ENCODE measurements at regions not wholly inside any gene's neighbourhood (a gene's known extent, or its start where the extent isn't known, plus 50 kb on each side); places are given as distances from the start of the nearest gene placed in this dataset.

DNA sequence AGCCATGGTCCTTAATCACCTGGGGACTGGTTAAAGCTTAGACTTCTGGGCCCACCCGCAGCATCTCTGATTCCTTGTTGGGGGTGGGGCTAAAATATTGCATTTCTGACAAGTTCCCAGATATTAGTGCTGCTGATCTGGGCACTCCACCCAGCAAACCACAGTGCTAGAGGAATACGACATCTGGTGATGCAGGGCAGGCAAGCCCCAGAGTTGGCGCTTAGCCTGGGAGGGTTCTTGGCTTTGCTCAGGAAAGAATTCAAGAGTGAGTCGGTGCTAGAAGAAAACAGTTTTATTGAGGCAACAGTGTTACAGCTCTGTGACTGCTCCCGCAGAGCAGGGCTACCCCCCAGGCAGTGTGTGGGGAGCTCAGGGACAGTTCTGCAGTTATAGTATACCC lies 210.7 kb downstream of the TFAP2C start:
- H3K36me3 Mint-ChIP-seq = no peaks in the 10 kb centered on the region
- ChIA-PET CTCF (no interaction called here), POLR2A (no interaction called here)
- H3K9me3 Mint-ChIP-seq = no peaks in the 10 kb centered on the region
- H3K4me3 Mint-ChIP-seq = no peak overlapping the region
- H3K27ac Mint-ChIP-seq = no peak overlapping the region
- DNase-seq = no peak
- intact Hi-C loops (cut with micrococcal nuclease) = no loop called here
- H3K27me3 Mint-ChIP-seq = no peaks in the 10 kb centered on the region
- no peaks in the 10 kb centered on the region for H3K4me1 Mint-ChIP-seq (ENCODE audit: low read depth)

DNA sequence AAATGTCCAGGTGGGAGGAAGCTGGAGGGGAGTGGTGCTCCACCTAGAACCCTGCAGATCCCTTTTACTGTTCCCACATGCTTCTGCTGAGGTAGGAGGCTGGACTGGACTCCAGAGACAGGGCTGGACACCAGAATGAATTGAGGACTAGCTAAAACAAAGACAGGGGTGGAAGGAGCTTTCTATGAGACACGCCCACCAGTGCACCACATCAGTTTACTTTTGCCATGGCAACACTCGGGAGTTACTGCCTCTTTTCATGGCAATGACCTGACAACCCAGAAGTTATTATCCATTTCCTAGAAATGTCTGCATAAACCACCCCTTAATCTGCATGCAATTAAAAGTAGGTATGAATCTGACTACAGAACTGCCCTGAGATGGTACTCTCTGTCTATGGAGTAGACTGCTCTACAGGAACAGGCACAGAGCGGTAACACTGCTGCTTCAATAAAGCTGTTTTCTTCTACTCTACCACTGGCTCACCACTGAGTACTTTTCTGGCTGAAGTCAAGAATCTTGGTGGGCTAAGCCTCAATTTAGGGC lies 211.7 kb downstream of the TFAP2C start:
- H3K4me1 Mint-ChIP-seq (ENCODE audit: low read depth) = no peaks in the 10 kb centered on the region
- H3K4me3 Mint-ChIP-seq = no peak overlapping the region
- intact Hi-C loops (cut with micrococcal nuclease) = no loop called here
- H3K27ac Mint-ChIP-seq = no peak overlapping the region
- H3K27me3 Mint-ChIP-seq = no peaks in the 10 kb centered on the region
- H3K9me3 Mint-ChIP-seq = no peaks in the 10 kb centered on the region
- H3K36me3 Mint-ChIP-seq = no peaks in the 10 kb centered on the region
- no peak for DNase-seq
- ChIA-PET POLR2A (no interaction called here), CTCF (interaction anchor here (0.7 kb wide), 1 partner anchor 44 kb away, joined by 3 read pairs; no protein-coding TSS in a partner anchor)

DNA sequence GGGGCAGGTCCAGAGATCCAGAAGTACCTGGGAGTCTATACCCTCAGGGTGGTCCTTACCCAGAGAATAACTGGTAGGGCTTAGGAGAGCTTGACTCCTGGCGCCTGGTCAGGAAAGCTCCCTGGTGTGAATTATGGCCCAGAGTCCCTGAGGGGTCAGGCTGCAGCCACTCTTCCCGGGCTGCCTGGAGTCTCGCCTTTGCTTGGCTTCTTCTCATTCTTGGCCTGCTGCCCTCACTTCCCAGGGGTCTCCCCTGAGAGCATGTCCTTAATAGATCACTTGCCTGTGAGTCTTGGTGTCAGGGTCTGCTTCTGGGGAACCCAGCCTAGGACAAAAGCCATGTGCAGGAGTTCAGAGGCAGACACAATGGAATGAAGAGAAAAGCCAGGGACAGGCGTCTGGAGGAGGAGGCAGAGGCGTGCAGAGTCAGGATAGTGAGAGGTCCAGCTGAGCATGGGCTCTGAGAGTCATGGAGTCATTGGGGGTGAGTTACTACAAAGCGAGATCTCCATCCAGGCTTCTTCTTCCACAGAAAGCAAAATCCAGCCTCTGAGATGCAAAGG lies 212.3 kb downstream of the TFAP2C start:
- no peaks in the 10 kb centered on the region for H3K36me3 Mint-ChIP-seq
- no peak overlapping the region for H3K4me3 Mint-ChIP-seq
- H3K9me3 Mint-ChIP-seq = no peaks in the 10 kb centered on the region
- H3K4me1 Mint-ChIP-seq (ENCODE audit: low read depth) = no peaks in the 10 kb centered on the region
- ChIA-PET POLR2A (no interaction called here), CTCF (no interaction called here)
- intact Hi-C loops (cut with micrococcal nuclease) = no loop called here
- no peak overlapping the region for H3K27ac Mint-ChIP-seq
- no peak for DNase-seq
- H3K27me3 Mint-ChIP-seq = no peaks in the 10 kb centered on the region

DNA sequence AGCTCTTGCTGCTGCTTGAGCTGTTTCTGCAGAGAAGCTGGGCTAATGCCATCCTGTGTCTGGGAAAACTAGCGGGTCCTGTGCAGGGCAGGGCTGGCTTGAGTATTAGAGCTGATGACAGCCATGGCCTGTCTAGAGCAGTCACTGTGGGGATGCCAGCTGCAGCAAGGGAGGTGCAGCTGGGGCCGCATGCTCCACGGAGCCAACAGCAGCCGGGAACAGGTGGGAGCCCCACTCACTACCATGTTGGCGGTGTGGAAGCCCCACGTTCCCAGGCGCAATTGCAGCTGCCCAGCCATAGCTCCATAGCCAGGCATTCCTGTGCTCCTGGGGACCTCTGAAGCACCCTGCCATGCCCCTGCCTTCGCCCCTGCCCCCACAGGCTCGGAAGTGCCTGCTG lies 212.9 kb downstream of the TFAP2C start:
- H3K36me3 Mint-ChIP-seq = no peaks in the 10 kb centered on the region
- H3K4me3 Mint-ChIP-seq = no peak overlapping the region
- DNase-seq = no peak
- no peaks in the 10 kb centered on the region for H3K27me3 Mint-ChIP-seq
- no peak overlapping the region for H3K27ac Mint-ChIP-seq
- ChIA-PET CTCF (no interaction called here), POLR2A (no interaction called here)
- intact Hi-C loops (cut with micrococcal nuclease) = no loop called here
- H3K9me3 Mint-ChIP-seq = no peaks in the 10 kb centered on the region
- no peaks in the 10 kb centered on the region for H3K4me1 Mint-ChIP-seq (ENCODE audit: low read depth)

DNA sequence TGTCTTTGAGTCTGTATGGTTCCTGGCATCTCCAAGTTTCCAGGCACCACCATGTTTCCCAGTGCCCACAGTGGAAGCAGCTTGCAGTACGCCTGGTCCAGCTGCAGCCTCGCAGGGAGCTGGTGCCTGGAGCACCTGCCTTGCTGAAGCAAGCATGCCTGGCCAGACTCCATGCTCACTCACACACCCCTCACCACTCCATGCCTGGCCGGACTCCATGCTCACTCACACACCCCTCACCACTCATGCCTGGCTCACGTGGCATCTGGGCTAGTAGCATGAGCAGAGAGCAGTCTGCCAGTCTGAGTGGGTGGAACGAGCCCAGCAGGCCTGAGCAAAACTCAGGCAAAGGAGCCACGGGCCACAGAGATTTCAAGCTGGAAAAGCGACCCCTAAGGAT lies 214.3 kb downstream of the TFAP2C start:
- intact Hi-C loops (cut with micrococcal nuclease) = no loop called here
- no peak for DNase-seq
- ChIA-PET CTCF (no interaction called here), POLR2A (no interaction called here)
- H3K9me3 Mint-ChIP-seq = no peaks in the 10 kb centered on the region
- no peak overlapping the region for H3K4me3 Mint-ChIP-seq
- no peak overlapping the region for H3K27ac Mint-ChIP-seq
- no peaks in the 10 kb centered on the region for H3K36me3 Mint-ChIP-seq
- no peaks in the 10 kb centered on the region for H3K27me3 Mint-ChIP-seq
- H3K4me1 Mint-ChIP-seq (ENCODE audit: low read depth) = no peaks in the 10 kb centered on the region

DNA sequence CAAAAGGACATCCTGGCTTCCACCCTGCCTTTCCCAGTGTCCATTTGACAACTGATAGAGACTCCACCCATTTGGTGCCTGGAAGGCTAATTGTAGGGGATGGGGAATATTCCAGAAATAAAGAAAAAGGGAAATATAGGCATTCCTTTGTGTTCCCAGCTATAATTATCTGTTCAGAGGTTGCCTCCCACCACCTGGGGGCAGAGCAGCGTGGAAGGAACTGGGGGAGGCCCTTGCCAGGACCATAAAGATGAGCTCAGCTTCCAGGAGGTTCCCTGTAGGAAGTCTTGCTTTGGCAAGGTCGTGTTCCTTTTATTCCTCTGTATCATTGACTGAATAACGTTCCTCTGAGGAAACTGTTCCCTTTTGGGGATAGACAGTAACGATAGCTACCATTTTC lies 214.7 kb downstream of the TFAP2C start:
- ChIA-PET POLR2A (no interaction called here), CTCF (no interaction called here)
- Mint-ChIP-seq H3K27ac (no peak overlapping the region), H3K9me3 (no peaks in the 10 kb centered on the region), H3K27me3 (no peaks in the 10 kb centered on the region), H3K36me3 (no peaks in the 10 kb centered on the region), H3K4me1 (ENCODE audit: low read depth) (no peaks in the 10 kb centered on the region), H3K4me3 (no peak overlapping the region)
- no peak for DNase-seq
- intact Hi-C loops (cut with micrococcal nuclease) = no loop called here

DNA sequence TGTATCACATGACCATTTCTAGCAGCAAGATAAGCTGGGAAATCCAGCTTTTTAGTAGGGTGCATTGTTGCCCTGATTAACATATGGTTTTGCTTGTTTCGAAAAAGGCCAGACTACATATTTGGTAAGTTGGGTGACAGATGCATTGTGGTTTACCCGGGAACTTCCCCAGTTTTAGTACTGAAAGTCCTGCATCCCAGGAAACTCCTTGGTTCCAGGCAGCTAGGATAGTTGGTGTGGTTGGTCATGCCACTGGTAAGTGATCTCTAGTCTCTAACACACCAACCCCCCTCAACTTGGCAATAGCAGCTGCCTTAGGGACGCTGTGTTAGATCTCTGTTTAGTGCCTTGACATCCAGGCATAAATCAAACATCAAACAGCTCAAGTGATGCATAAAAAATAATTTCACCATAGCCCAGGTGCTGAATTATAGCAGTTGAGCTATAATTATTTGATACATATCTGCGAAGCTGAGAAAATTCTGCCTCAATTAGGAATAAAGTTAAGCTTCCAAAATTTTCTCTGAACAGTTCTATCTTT lies 216.5 kb downstream of the TFAP2C start:
- no peaks in the 10 kb centered on the region for H3K27me3 Mint-ChIP-seq
- intact Hi-C loops (cut with micrococcal nuclease) = no loop called here

DNA sequence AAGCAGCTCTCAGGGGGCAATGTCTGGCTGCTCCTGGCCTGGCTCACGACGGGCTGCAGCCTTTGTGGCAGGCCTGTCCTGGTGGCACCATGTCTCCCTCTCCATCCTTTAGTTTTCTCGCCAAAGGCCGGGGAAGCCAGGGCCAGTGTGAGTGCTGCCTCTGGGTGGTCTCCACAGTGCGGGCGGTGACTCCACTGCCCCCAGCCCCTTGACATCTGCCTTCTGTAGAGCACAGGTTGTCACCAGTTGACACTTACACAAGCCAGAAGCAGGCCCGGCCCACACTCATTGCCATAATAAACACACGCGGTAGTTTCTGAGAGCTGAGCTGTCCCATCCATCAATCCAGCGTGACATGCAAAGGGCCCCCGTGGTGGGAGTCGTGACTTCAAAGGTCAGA lies 219.5 kb downstream of the TFAP2C start:
- Mint-ChIP-seq H3K27ac (no peak overlapping the region), H3K4me3 (no peak overlapping the region), H3K36me3 (no peaks in the 10 kb centered on the region), H3K27me3 (no peaks in the 10 kb centered on the region), H3K4me1 (ENCODE audit: low read depth) (no peaks in the 10 kb centered on the region), H3K9me3 (no peaks in the 10 kb centered on the region)
- no peak for DNase-seq
- ChIA-PET POLR2A (no interaction called here), CTCF (no interaction called here)
- intact Hi-C loops (cut with micrococcal nuclease) = no loop called here

More for the DNA sequence above, 216.5 kb downstream of the TFAP2C start:
- POLR2A ChIA-PET = no interaction called here
- no peaks in the 10 kb centered on the region for H3K36me3 Mint-ChIP-seq
- no peak overlapping the region for H3K27ac Mint-ChIP-seq
- CTCF ChIA-PET = interaction anchor here (0.8 kb wide), 1 partner anchor 293 kb away, joined by 3 read pairs; no protein-coding TSS in a partner anchor
- H3K9me3 Mint-ChIP-seq = no peaks in the 10 kb centered on the region
- no peaks in the 10 kb centered on the region for H3K4me1 Mint-ChIP-seq (ENCODE audit: low read depth)
- H3K4me3 Mint-ChIP-seq = no peak overlapping the region
- no peak for DNase-seq

DNA sequence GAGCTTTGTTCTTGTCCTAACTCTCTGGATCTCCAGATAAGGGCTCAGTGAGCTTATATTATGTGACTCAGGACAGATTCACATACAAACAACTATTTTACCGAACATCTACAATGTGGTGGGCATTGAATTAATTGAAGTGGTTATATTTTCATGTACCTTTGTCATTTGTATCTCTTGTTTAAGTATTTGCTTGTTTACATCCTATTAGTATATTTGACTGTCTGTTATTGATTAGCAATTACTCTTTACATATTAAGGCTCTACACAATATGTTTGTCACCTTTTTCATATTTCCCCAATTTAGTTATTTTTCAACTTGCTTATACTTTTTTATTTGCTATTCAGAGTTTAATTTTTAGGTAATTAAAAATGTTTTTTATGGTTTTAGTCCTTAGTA lies 222.4 kb downstream of the TFAP2C start:
- Mint-ChIP-seq H3K27me3 (no peaks in the 10 kb centered on the region), H3K4me3 (no peak overlapping the region), H3K4me1 (ENCODE audit: low read depth) (no peaks in the 10 kb centered on the region), H3K9me3 (no peaks in the 10 kb centered on the region), H3K36me3 (no peaks in the 10 kb centered on the region), H3K27ac (no peak overlapping the region)
- DNase-seq = no peak
- CTCF ChIA-PET = no interaction called here
- intact Hi-C loops (cut with micrococcal nuclease) = no loop called here
- POLR2A ChIA-PET = no interaction called here

DNA sequence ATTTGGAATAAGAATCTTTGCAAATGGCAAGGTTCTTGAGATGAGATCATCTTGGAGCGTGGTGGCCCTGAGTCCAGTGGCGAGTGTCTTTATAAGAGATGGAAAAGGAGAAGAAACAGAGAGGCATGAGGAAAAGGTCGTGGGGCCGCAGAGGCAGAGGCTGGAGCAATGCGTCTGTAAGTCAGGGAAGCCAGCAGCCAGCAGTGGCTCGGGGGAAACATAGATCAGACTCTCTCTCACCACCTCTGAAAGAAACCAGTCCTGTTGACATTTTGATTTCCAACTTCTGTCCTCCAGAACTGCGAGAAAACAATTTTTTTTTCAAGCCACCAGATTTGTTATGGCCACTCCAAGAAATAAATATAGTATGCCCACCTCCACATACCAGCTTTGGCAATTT lies 226.6 kb downstream of the TFAP2C start:
- Mint-ChIP-seq H3K4me1 (ENCODE audit: low read depth) (no peaks in the 10 kb centered on the region), H3K9me3 (no peaks in the 10 kb centered on the region), H3K4me3 (no peak overlapping the region), H3K36me3 (no peaks in the 10 kb centered on the region), H3K27ac (no peak overlapping the region), H3K27me3 (peaks cover 5% of the 10 kb centered on the region)
- CTCF ChIA-PET = no interaction called here
- no peak for DNase-seq
- POLR2A ChIA-PET = no interaction called here
- intact Hi-C loops (cut with micrococcal nuclease) = no loop called here

DNA sequence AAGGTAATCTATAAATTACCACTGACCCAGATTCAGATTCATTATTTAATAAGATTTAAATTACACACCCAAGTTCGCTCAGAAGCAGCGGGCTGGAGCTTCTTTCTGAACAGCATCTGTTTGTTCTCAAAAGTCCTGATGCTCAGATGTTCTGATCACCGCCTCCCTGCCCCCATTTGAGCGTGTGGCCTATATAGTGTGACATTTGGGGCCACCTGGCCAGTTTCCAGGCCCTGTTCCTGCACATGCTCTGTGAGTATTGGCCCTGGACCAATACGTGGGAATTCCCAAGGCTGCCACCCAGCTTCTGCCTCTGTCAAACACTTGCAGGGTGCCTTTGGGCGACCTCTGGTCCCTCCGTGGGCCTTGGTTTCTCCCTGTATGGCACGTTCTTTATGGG lies 228.8 kb downstream of the TFAP2C start:
- POLR2A ChIA-PET = no interaction called here
- no peak overlapping the region for H3K27ac Mint-ChIP-seq
- no peak overlapping the region for H3K4me3 Mint-ChIP-seq
- H3K36me3 Mint-ChIP-seq = no peaks in the 10 kb centered on the region
- no peak for DNase-seq
- no peaks in the 10 kb centered on the region for H3K9me3 Mint-ChIP-seq
- H3K27me3 Mint-ChIP-seq = peaks cover 12% of the 10 kb centered on the region
- CTCF ChIA-PET = no interaction called here
- H3K4me1 Mint-ChIP-seq (ENCODE audit: low read depth) = no peaks in the 10 kb centered on the region
- intact Hi-C loops (cut with micrococcal nuclease) = no loop called here

DNA sequence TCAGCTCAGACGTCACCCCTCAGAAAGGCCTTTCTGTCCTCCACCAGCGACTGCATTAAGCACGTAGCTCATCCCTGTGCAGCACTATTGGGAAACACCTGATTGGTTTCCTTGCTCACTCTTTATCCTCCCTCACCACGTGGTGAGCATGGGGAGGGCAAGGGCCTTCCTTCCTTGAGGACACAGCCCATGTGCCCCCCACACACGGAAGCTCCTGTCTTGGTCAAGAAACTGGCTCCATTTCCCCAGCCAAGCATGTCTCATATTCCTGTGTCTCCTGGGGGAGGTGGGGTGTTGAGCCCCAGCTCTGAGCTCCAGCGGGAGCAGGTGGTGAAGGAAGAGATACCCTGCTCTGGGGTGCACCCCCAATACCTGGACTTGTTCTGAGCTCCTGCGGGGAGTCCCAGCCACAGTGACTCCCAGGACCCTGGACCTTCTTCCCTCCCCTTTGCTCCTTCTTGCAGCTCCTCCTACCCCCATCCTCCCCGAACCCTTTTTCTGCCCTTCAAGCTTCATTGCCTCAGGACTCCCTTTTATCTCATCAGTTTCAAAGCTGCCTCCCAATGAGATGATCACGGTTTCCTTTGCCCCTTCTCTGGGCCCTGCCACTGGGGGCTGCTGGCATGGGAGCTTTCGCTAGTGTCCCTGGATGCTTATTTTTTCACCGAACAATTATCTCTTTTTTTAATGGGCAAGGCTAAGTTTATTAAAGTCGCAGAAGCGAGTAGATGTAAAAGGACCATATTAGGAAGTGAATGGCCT lies 230.1 kb downstream of the TFAP2C start:
- DNase-seq = no peak
- POLR2A ChIA-PET = no interaction called here
- Mint-ChIP-seq H3K4me3 (no peak overlapping the region), H3K36me3 (no peaks in the 10 kb centered on the region), H3K9me3 (no peaks in the 10 kb centered on the region), H3K27ac (no peak overlapping the region), H3K27me3 (peaks cover 17% of the 10 kb centered on the region), H3K4me1 (ENCODE audit: low read depth) (no peaks in the 10 kb centered on the region)
- CTCF ChIA-PET = no interaction called here
- intact Hi-C loops (cut with micrococcal nuclease) = no loop called here

DNA sequence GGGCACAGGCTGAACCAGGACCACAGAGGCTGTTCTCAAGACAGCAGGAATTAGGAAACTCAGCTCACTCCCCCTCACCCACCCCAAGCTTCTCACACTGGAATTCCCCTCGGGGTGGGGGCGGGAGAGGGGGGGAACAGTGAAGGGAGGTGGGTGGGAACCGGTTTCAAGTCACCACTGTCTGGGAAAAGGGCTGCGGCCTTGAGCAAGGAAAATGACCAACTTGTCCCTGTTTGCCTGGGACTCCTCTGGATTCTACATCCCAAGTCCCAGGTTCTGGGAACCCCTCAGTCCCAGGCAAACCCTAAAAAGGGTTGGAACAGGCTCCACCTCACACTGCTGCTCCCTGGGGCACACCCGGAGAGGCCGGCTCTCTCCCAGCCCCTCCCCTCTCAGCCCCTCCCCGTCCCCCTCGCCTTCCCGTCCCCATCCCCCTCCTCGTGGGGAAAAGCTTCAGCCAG lies 230.7 kb downstream of the TFAP2C start:
- Mint-ChIP-seq H3K4me1 (ENCODE audit: low read depth) (no peaks in the 10 kb centered on the region), H3K27ac (no peak overlapping the region), H3K9me3 (no peaks in the 10 kb centered on the region), H3K4me3 (no peak overlapping the region), H3K27me3 (peaks cover 20% of the 10 kb centered on the region), H3K36me3 (no peaks in the 10 kb centered on the region)
- ChIA-PET POLR2A (no interaction called here), CTCF (no interaction called here)
- DNase-seq = no peak
- intact Hi-C loops (cut with micrococcal nuclease) = no loop called here

Data from activated CD4-positive, alpha-beta memory T cell treated with anti-CD3 and anti-CD28 coated beads for 36 hours (primary cell).